ENCODE measurements at regions not wholly inside any gene's neighbourhood (a gene's known extent, or its start where the extent isn't known, plus 50 kb on each side); places are given as distances from the start of the nearest gene placed in this dataset.

- no peak for DNase-seq (ENCODE audit: low read depth)
- in situ Hi-C loops (cut with HindIII; ENCODE audit: low pct_unique_long_range_greater_than_20kb, low sequenced_read_pairs): no loop called here
Observed at GRCh38 chr15:92290359-92290992, 103.2 kb upstream of the ST8SIA2 start.

- in situ Hi-C loops (cut with HindIII; ENCODE audit: low pct_unique_long_range_greater_than_20kb, low sequenced_read_pairs): no loop called here
- no peak for DNase-seq (ENCODE audit: low read depth)
Observed at GRCh38 chr15:92291900-92292299, 101.8 kb upstream of the ST8SIA2 start.

DNA sequence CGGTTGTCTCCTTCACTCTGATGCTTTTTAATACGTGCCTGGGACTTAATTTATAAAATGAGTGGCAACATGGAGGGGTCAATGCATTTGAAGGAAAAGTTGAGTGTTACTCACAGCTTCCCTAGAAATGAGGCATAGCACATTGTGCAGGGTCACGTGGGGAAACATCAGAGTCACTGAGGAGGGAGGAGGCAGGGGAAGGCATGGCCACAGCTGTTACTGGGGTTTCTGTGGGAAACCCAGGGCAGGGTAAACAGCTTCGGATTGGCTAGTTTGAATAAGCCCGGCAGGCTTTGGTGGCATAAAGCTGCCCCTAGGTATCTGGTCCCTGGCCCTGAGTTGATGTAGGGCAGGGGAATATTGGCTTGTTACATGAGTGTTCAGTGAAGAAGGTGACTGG lies 98.9 kb upstream of the ST8SIA2 start:
- in situ Hi-C loops (cut with HindIII; ENCODE audit: low pct_unique_long_range_greater_than_20kb, low sequenced_read_pairs): no loop called here
- no peak for DNase-seq (ENCODE audit: low read depth)

GRCh38 chr15:92304223-92304975 lies 89.3 kb upstream of the ST8SIA2 start:
- in situ Hi-C loops (cut with HindIII; ENCODE audit: low pct_unique_long_range_greater_than_20kb, low sequenced_read_pairs): no loop called here
- no peak for DNase-seq (ENCODE audit: low read depth)

DNA sequence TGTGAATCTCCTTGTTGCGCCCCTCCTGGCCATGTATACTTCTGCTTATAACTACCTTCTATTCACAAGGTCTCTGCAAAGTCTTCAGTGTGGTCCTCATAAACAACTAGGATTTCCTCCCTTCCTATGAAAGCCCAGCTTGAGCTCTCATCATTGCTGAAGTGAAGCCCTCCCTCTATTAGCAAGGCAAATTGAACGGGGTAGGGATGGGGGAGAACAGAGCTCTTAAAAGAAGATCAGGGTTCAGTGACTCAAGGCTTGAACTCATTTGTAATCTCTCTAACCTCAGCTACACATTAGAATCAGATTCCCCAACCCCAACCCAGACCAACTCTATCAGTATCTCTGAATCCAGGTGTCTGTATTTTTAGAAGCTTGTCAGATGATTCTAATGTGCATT lies 88.3 kb upstream of the ST8SIA2 start:
- in situ Hi-C loops (cut with HindIII; ENCODE audit: low pct_unique_long_range_greater_than_20kb, low sequenced_read_pairs): no loop called here
- no peak for DNase-seq (ENCODE audit: low read depth)

DNA sequence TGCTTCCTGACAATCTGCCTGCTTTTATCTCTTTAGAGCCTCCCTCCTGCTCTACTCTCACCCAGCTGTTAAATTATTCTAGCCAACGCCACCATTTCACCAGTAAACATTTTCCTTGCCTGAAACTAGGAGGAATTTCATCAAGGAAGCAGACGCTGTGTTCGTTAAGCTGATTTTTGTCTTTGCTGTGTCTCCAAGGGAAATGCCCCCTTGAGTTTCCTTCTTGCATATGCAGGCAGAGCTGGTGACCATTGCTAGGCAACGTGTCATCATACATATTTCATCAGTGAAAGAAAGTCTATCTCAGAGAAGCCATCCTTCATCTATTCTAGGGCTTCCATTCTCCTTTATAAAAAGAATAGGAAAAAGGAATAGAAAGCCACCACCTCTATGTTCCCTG lies 87.0 kb upstream of the ST8SIA2 start:
- in situ Hi-C loops (cut with HindIII; ENCODE audit: low pct_unique_long_range_greater_than_20kb, low sequenced_read_pairs): no loop called here
- DNase-seq (ENCODE audit: low read depth): no peak

DNA sequence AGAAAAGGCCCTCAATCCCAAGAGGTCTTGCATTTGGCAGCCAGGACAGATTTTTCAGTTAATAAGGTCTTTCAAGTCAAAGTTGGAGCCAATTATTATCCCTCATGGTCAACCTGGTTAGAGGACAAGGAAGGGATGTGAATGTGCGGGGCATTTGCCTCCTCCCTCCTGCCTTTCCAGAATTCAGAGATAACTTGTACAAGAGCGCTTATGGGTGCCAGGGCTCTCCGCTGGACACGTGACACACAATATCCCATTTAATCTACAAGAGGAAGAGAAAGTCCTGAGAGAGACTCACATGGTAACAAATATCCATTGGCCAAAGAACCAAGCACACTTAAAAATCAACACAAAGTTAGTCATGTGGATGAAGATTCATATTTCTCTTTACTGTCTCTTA lies 78.5 kb upstream of the ST8SIA2 start:
- in situ Hi-C loops (cut with HindIII; ENCODE audit: low pct_unique_long_range_greater_than_20kb, low sequenced_read_pairs): no loop called here
- no peak for DNase-seq (ENCODE audit: low read depth)

- DNase-seq (ENCODE audit: low read depth): no peak
- in situ Hi-C loops (cut with HindIII; ENCODE audit: low pct_unique_long_range_greater_than_20kb, low sequenced_read_pairs): no loop called here
Observed at GRCh38 chr15:92315595-92316211, 78.0 kb upstream of the ST8SIA2 start.

- in situ Hi-C loops (cut with HindIII; ENCODE audit: low pct_unique_long_range_greater_than_20kb, low sequenced_read_pairs): no loop called here
- no peak for DNase-seq (ENCODE audit: low read depth)
Observed at GRCh38 chr15:92316586-92317295, 76.9 kb upstream of the ST8SIA2 start.

DNA sequence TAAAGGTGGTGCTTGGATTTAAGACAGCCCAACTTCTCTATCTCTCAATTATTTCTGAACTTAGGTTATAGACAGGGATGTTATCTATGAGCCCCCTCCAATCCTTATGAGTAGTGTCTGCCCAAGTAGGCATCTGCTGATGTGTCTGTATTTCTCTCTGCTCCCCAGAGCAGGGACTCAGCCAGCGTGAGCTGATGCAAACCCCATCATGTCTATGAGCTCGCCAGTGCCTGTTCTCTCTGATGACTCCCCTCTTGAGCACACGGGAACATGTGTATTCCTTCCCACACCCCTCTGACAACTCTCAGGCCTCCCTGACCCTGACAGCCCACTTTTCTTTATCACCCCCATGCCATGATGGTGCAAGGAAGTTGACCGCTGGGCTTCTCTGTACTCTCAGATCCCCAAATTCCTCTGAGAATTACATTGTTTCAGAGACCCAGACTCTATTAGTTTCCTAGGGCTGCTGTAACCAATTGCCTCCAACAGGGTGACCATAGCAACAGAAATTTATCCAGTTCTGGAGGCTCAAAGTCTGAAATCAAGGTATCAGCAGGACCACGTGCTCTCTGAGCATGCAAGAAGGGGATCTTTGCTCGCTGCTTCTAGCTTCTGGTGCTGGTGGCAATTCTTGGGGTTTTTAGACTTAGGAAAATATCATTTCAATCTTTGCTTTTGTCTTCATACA lies 73.5 kb upstream of the ST8SIA2 start:
- in situ Hi-C loops (cut with HindIII; ENCODE audit: low pct_unique_long_range_greater_than_20kb, low sequenced_read_pairs): no loop called here
- DNase-seq (ENCODE audit: low read depth): no peak

- DNase-seq (ENCODE audit: low read depth): no peak
- in situ Hi-C loops (cut with HindIII; ENCODE audit: low pct_unique_long_range_greater_than_20kb, low sequenced_read_pairs): no loop called here
Observed at GRCh38 chr15:92322566-92323355, 70.9 kb upstream of the ST8SIA2 start.

- DNase-seq (ENCODE audit: low read depth): no peak
- in situ Hi-C loops (cut with HindIII; ENCODE audit: low pct_unique_long_range_greater_than_20kb, low sequenced_read_pairs): no loop called here
Observed at GRCh38 chr15:92323525-92323924, 70.2 kb upstream of the ST8SIA2 start.

DNA sequence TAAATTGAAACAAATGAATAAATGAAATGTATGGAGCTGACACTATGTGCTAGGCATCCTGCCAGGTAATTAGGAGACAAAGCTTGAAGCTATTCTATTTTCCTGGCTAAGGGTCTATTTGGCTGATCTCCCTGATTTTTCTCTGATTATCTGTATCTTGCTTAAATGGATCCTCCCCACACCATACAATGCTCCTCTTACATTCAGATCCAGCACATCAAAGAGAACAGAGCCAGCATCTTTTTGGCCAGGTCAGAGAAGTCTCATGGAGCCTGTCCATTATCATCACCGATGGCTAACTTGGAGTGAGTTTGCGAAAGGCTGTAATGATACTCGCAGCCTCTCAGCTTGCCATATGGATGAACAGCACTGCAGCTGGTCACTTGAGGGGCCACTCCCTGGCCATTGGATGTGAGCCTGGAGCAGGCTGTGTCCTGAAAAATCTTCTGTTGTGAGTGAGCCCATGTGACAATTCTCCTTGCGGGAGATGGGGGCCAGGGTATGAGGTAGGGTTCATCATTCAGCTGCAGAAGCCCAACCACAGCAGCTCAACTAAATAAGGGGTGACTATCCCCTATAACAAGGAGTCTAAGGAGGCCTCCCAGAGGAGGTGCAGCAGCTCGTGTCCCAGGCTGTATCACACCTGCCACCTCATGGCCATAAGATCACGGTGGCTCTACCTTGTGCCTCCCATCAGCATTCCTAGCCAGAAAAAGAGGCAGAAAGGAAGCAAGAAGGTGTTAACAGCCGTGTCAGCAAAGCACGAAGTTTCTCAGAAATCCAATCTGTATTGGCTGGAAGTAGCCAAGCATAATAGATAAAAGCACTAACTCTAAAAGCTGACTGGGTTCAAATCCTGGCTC lies 69.3 kb upstream of the ST8SIA2 start:
- in situ Hi-C loops (cut with HindIII; ENCODE audit: low pct_unique_long_range_greater_than_20kb, low sequenced_read_pairs): no loop called here
- no peak for DNase-seq (ENCODE audit: low read depth)

- no peak for DNase-seq (ENCODE audit: low read depth)
- in situ Hi-C loops (cut with HindIII; ENCODE audit: low pct_unique_long_range_greater_than_20kb, low sequenced_read_pairs): no loop called here
Observed at GRCh38 chr15:92326236-92326635, 67.4 kb upstream of the ST8SIA2 start.

DNA sequence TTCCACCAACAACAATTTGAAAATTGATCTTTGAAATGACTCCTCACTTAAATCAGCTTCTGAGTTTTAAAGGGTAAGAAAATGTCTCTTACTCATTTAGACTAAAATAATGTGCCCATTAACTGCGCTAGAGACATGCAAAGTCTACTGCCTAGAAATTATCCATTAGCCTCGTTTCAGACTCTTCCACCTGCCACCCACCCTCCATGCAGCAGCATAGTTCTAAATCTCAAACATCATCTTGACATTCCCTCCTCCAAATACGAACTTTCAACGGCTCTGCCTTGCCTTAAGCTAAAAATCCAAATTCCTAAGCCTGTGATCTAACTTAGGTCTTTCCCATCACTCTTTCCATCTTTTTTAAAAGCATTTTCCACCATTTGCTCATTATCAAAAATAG lies 66.6 kb upstream of the ST8SIA2 start:
- in situ Hi-C loops (cut with HindIII; ENCODE audit: low pct_unique_long_range_greater_than_20kb, low sequenced_read_pairs): no loop called here

GRCh38 chr15:92328207-92328606 lies 65.5 kb upstream of the ST8SIA2 start:
- DNase-seq (ENCODE audit: low read depth): no peak
- in situ Hi-C loops (cut with HindIII; ENCODE audit: low pct_unique_long_range_greater_than_20kb, low sequenced_read_pairs): no loop called here

More for the DNA sequence above, 66.6 kb upstream of the ST8SIA2 start:
- DNase-seq (ENCODE audit: low read depth): no peak
